ENCODE measurements at regions not wholly inside any gene's neighbourhood (a gene's known extent, or its start where the extent isn't known, plus 50 kb on each side); places are given as distances from the start of the nearest gene placed in this dataset.

DNA sequence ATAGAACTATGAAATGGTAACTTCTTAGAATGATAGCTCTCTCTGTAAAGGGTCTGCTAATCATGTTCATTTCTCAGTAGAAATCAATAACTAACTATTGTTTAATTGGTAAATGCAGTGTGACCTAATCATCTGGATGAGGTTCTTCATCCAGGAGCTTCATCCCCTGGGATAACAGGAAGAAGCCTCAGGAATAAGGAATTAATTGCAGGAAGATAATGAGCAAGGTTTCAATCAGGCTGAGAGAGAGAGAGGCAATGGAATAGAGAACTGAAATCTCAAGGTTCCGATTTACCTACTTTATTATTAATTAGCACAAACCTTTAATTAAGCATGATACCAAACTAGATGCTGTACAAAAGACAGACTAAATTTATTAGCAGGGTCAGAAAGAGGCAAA lies 499.7 kb downstream of the MAT2B start:
- H3K79me2 ChIP-seq (ENCODE audit: insufficient read depth, low read length), result no peaks in the 10 kb centered on the region
- intact Hi-C loops (cut with micrococcal nuclease), result no loop called here
- Mint-ChIP-seq H3K4me3 (no peak overlapping the region), H3K4me1 (peaks cover 5% of the 10 kb centered on the region), H3K27ac (peak overlapping the region in 1 of 7 donors; percentile 30), H3K27me3 (ENCODE audit: low read depth in 3 of 3) (peaks cover 0 to 4% (median 2%) of the 10 kb centered on the region in 3 donors), H3K36me3 (no peaks in the 10 kb centered on the region), H3K9me3 (no peaks in the 10 kb centered on the region)
- no peak overlapping the region for H2AFZ ChIP-seq (ENCODE audit: insufficient read depth, low read depth, low read length, poor library complexity, severe bottlenecking)
- no peaks in the 10 kb centered on the region for H4K20me1 ChIP-seq (ENCODE audit: insufficient read depth, low read length)
- TF ChIP-seq CTCF (IDR thresholded peaks at IDR 0.05), result no peak
- no peaks in the 10 kb centered on the region for H3K4me1 ChIP-seq (ENCODE audit: control insufficient read depth in 1 of 2, insufficient read depth in 2 of 2, low read length in 2 of 2)
- no peak overlapping the region for H3K4me3 ChIP-seq (replicated peaks in 1 of 3; ENCODE audit: low read depth in 2 of 3, low read length in 3 of 3)
- H3K36me3 ChIP-seq (replicated peaks in 1 of 2; ENCODE audit: control insufficient read depth in 1 of 2, insufficient read depth in 2 of 2, low read length in 2 of 2), result no peaks in the 10 kb centered on the region
- H3K9ac ChIP-seq (ENCODE audit: insufficient read depth, low read length, poor library complexity, severe bottlenecking), result no peak overlapping the region
- no peaks in the 10 kb centered on the region for H3K27me3 ChIP-seq (ENCODE audit: control insufficient read depth in 2 of 2, insufficient read depth in 2 of 2, low read length in 2 of 2)
- no CpG with 5 or more reads among the region's 1 CpG for WGBS (ENCODE audit: insufficient coverage)
- no peak for DNase-seq
- no peak overlapping the region for H3K27ac ChIP-seq (ENCODE audit: low read depth in 1 of 2, low read length in 2 of 2)
- no peak overlapping the region for H3K4me2 ChIP-seq (replicated peaks; ENCODE audit: extremely low read depth, low read length, poor library complexity, severe bottlenecking)
- H3K9me3 ChIP-seq (replicated peaks in 1 of 2; ENCODE audit: control insufficient read depth in 1 of 2, insufficient read depth in 1 of 2, low read length in 2 of 2), result no peaks in the 10 kb centered on the region

GRCh38 chr5:164007064-164007463 lies 501.6 kb downstream of the MAT2B start:
- intact Hi-C loops (cut with micrococcal nuclease), result no loop called here
- Histone ChIP-seq H3K9me3 (replicated peaks in 1 of 2; ENCODE audit: control insufficient read depth in 1 of 2, insufficient read depth in 1 of 2, low read length in 2 of 2) (no peaks in the 10 kb centered on the region), H3K9ac (ENCODE audit: insufficient read depth, low read length, poor library complexity, severe bottlenecking) (no peak overlapping the region), H3K79me2 (ENCODE audit: insufficient read depth, low read length) (no peaks in the 10 kb centered on the region), H3K4me3 (replicated peaks in 1 of 3; ENCODE audit: low read depth in 2 of 3, low read length in 3 of 3) (no peak overlapping the region), H3K4me1 (ENCODE audit: control insufficient read depth in 1 of 2, insufficient read depth in 2 of 2, low read length in 2 of 2) (no peaks in the 10 kb centered on the region), H3K4me2 (replicated peaks; ENCODE audit: extremely low read depth, low read length, poor library complexity, severe bottlenecking) (no peak overlapping the region), H3K27ac (ENCODE audit: low read depth in 1 of 2, low read length in 2 of 2) (no peak overlapping the region), H3K27me3 (ENCODE audit: control insufficient read depth in 2 of 2, insufficient read depth in 2 of 2, low read length in 2 of 2) (no peaks in the 10 kb centered on the region), H3K36me3 (replicated peaks in 1 of 2; ENCODE audit: control insufficient read depth in 1 of 2, insufficient read depth in 2 of 2, low read length in 2 of 2) (no peaks in the 10 kb centered on the region), H2AFZ (ENCODE audit: insufficient read depth, low read depth, low read length, poor library complexity, severe bottlenecking) (no peak overlapping the region), H4K20me1 (ENCODE audit: insufficient read depth, low read length) (no peaks in the 10 kb centered on the region)
- H3K4me3 Mint-ChIP-seq, result no peak overlapping the region
- H3K27me3 Mint-ChIP-seq (ENCODE audit: low read depth in 3 of 3), result peaks cover 0 to 3% (median 2%) of the 10 kb centered on the region in 3 donors
- no peak for DNase-seq
- WGBS (ENCODE audit: insufficient coverage), result no CpG with 5 or more reads among the region's 2 CpGs
- no peaks in the 10 kb centered on the region for H3K9me3 Mint-ChIP-seq
- H3K4me1 Mint-ChIP-seq, result no peaks in the 10 kb centered on the region
- no peaks in the 10 kb centered on the region for H3K36me3 Mint-ChIP-seq
- H3K27ac Mint-ChIP-seq, result no peak overlapping the region
- no peak for TF ChIP-seq CTCF (IDR thresholded peaks at IDR 0.05)

Data from CD14-positive monocyte (primary cell).